H54 (cell line): ENCODE measurements at regions not wholly inside any gene's neighbourhood (a gene's known extent, or its start where the extent isn't known, plus 50 kb on each side); places are given as distances from the start of the nearest gene placed in this dataset.

Experiments used
- DNase-seq: peaks from one replicate; pipeline ENCODE4 v3.0.0; 2011; ENCODE audit warnings: low spot score, mixed read lengths; ENCODE audit not compliant: insufficient read length
- FAIRE-seq: peaks from 3 replicates; lab custom pipeline; 2011; peaks lifted over from hg19 to GRCh38; lab: Jason Lieb, UNC
- POLR2A ChIP-seq: IDR thresholded peaks from 2 replicates; pipeline ENCODE4 v1.6.1; 2011; ENCODE audit warnings: low read depth, mild to moderate bottlenecking, low read length

- no peak for DNase-seq
- TF ChIP-seq POLR2A: no peak
- FAIRE-seq: no peak
These were observed 514.2 kb upstream of the MYT1L start for GRCh38 chr2:2845267-2845666.

DNA sequence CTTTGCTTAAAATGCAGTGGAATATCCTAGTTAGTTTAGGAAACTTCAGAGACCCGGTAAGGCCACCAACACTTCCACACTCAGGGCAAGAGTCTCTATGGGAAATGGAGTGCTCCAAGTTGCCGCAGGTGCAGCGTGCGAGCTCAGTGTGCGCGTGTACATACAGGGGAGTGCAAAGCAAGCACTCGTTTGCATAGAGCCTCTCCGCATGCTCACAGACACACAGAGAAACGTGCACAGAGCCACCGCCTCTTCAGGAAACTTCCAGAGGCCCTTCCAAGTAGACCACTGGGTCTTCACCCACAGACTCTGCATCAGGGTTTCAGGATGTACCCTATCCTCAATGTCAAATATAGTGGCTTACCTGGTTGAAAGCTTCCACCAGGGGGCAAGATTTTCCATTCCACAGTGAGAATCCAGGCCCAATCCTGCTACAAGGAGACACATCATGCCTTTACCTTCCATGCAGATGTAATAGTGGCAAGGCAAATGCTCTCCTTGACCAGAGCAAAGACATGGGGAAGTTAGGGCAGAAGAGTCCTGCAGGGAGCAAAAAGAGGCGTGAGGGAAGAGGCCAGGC lies 513.0 kb upstream of the MYT1L start:
- no peak for TF ChIP-seq POLR2A
- FAIRE-seq (no peak), DNase-seq (no peak)

DNA sequence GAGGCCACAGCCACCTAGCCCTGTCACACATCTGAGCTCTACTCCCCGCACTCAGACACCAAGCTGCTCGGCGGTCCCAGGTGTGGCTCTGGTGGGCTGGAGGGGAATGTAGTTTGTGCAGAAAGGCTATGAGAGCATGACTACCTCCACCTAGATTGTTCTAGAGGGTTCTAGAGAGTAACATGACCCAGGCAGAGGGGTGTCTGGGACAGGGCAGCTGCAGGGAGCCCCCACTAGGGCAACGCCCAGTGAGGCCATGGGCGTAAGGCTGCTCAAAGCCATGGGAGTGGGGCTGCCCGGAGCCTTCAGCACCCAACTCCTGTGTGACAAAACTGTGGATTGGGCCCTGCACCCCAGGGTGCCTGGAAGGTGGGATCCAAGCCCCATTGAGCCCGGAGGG lies 511.4 kb upstream of the MYT1L start:
- DNase-seq (no peak), FAIRE-seq (no peak)
- no peak for TF ChIP-seq POLR2A

DNA sequence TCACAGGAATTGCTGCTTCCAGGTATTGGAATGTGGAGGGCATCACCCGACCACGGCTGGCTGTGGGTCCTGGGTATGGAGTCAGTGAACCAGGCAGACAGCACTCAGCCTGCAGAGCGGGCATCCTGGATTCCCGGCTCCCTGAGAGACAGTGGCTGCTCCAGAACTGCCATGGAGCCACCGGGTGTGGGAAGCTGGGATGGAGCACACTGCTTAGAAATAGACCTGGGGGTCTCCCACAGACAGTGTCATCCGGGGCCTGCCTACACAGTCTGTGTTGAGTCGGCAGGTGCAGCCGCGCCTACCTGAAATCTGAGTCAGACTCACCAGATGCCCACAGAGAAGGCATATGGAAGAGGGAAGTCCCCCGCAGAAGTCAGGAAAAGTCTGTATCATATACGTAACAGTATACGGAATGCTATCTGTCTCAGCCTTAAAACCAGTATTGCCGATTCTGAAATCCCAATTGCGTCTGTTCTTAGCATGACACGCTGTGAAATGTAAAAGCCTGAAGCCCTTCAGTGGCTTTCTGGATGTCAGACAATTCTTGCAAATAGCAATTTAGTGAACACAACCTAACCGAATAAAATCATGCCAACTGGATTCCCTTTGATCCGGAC lies 509.7 kb upstream of the MYT1L start:
- no peak for DNase-seq
- no peak for TF ChIP-seq POLR2A
- no peak for FAIRE-seq

DNA sequence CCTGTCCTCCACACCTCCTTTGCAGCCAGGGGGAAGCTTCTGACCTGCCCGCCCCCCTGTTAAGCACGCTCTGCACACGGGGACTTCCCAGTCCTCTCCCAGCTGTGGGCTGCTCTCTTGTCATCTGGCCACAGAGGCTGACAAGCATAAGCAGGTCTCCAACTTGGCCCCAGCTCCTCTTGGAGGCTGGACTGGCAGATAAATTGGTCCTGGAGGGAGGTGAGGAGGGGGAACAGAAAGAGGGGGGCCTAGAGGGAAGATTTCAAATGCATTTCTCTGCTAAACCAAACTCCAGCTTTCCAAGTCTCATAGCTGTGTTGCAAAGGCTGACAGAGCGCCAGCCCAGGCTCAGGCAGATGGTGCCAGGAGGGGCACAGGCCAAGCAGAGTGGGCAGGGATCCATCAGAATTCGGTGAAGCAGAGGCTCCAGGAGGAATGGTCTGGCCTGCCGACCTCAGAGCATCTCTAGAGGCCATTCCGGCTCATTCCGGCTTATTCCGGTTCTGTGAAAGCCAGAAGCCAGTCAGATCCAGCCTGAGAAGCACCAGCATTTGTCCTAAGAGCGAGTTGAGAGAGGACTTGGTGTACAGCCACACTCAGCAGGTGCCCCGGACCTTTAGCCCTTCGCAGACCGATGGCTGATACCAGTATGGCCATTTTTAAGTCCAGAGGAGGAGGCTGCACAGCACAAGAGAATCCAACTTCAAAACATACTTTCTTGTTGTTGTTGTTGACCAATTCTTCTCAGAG lies 508.9 kb upstream of the MYT1L start:
- no peak for DNase-seq
- no peak for FAIRE-seq
- TF ChIP-seq POLR2A: no peak

GRCh38 chr2:2839393-2839781 lies 508.3 kb upstream of the MYT1L start:
- DNase-seq: no peak
- FAIRE-seq: no peak
- TF ChIP-seq POLR2A: no peak

GRCh38 chr2:2838548-2838845 lies 507.4 kb upstream of the MYT1L start:
- FAIRE-seq (no peak), DNase-seq (no peak)
- no peak for TF ChIP-seq POLR2A

GRCh38 chr2:2837746-2838547 lies 506.9 kb upstream of the MYT1L start:
- TF ChIP-seq POLR2A: no peak
- FAIRE-seq: no peak

GRCh38 chr2:2836343-2837070 lies 505.4 kb upstream of the MYT1L start:
- no peak for FAIRE-seq
- no peak for TF ChIP-seq POLR2A
- DNase-seq: no peak

More at GRCh38 chr2:2837746-2838547, 506.9 kb upstream of the MYT1L start:
- DNase-seq: no peak

DNA sequence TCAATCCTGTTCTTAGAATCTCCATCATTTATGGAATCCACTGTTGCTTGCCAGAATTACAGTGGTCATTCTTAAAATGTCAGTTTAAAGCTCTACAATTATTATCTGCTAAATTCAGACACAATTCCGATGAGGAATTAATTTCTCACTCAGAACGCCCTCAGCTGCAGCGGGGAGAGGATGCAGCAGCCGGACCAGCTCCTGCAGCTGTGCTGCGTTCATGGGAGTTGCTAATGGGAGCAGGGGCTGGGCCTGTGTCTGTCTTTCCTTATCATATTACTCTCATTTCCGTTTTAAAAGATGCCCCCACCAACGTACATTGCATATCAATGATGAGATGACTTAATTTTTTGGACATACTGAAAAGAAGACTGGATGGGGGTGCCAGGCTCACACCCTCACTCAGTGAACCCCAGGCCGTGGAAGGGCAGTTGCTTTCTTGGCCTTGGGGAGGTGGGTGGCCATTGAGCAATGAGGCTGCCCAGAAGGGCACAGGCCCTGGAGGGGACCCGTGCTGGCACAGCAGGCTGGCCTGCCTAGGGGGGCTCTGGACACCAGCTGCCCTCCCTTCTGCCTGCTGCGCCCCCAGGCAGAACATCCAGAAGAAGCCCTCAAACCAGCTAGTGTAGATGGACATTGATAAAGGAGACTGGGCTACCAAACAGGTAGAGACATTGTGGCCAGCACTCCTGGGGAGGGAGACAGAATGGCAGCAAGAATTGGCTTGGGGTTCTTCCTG lies 503.6 kb upstream of the MYT1L start:
- FAIRE-seq: no peak
- DNase-seq: no peak
- no peak for TF ChIP-seq POLR2A

- DNase-seq (no peak), FAIRE-seq (no peak)
- TF ChIP-seq POLR2A: no peak
These were observed 503.0 kb upstream of the MYT1L start for GRCh38 chr2:2834105-2834504.

- FAIRE-seq (no peak), DNase-seq (no peak)
- no peak for TF ChIP-seq POLR2A
These were observed 501.6 kb upstream of the MYT1L start for GRCh38 chr2:2832657-2833056.

GRCh38 chr2:2831633-2832032 lies 500.6 kb upstream of the MYT1L start:
- no peak for TF ChIP-seq POLR2A
- DNase-seq (no peak), FAIRE-seq (no peak)

- DNase-seq: no peak
- TF ChIP-seq POLR2A: no peak
- FAIRE-seq: no peak
These were observed 499.5 kb upstream of the MYT1L start for GRCh38 chr2:2830576-2830975.
